Gastrocnemius medialis (tissue), 4 donors: ENCODE measurements at regions not wholly inside any gene's neighbourhood (a gene's known extent, or its start where the extent isn't known, plus 50 kb on each side); places are given as distances from the start of the nearest gene placed in this dataset.
"Not testable (repeated sequence)": the region's sequence is repeated elsewhere in the genome, so short reads cannot be mapped to it uniquely, and the experiment has no call there.

ENCODE experiments used
- ATAC-seq, 2 donors: fragments of 150-250 bp; one replicate each; pipeline ENCODE4 v1.9.1; 2016
- DNase-seq, 2 donors: peaks; one replicate each; pipeline ENCODE4 v3.0.0-alpha.2; 2019
- H3K27ac ChIP-seq, 4 donors: fragments of 200-600 bp; sonication (generic); 1 replicate in 1 of 4; 2 replicates in 3 of 4; pipeline ENCODE4 v1.5.1; 2016 to 2018; ENCODE audit warnings: mild to moderate bottlenecking in 2 of 4, moderate library complexity in 1 of 4
- H3K27me3 ChIP-seq, 3 donors: fragments of 200-600 bp; sonication (generic) in 2 of 3; 1 replicate in 1 of 3; 2 replicates in 2 of 3; pipeline versions ENCODE4 v1.5.1 to v1.6.0; 2016 to 2019; ENCODE audit warnings: mild to moderate bottlenecking in 1 of 3, moderate library complexity in 1 of 3
- H3K36me3 ChIP-seq, 2 donors: fragments of 200-600 bp; sonication (generic) in 1 of 2; one replicate each; pipeline ENCODE4 v1.5.1; 2017 to 2018
- H3K4me1 ChIP-seq, 2 donors: fragments of 200-600 bp; sonication (generic) in 1 of 2; one replicate each; pipeline ENCODE4 v1.5.1; 2016 to 2017; ENCODE audit warnings: mild to moderate bottlenecking in 2 of 2
- H3K4me3 ChIP-seq, 4 donors: fragments of 200-600 bp; sonication (generic) in 3 of 4; 1 replicate in 1 of 4; 2 replicates in 3 of 4; pipeline ENCODE4 v1.5.1; 2016 to 2019; ENCODE audit warnings: mild to moderate bottlenecking in 2 of 4
- H3K9me3 ChIP-seq, 3 donors: fragments of 200-600 bp; sonication (generic) in 2 of 3; 1 replicate in 1 of 3; 2 replicates in 2 of 3; pipeline ENCODE4 v1.5.1; 2016 to 2019
- POLR2A ChIP-seq, 2 donors: fragments of 450-650 bp; IDR thresholded peaks; one replicate each; pipeline ENCODE4 v1.6.1; 2017; ENCODE audit warnings: antibody characterized with exemption in 2 of 2, mild to moderate bottlenecking in 2 of 2, moderate library complexity in 2 of 2
- in situ Hi-C, 4 donors: fragments of 200-750 bp; cut with MboI; loops; one replicate each; pipeline versions ENCODE4 v1.15.0 to v1.8.0; 2017; ENCODE audit warnings: low sequenced_read_pairs in 4 of 4
- intact Hi-C: fragments of 100-400 bp; cut with DNase I; formaldehyde crosslinking; loops from one replicate; pipeline ENCODE4 v1.15.1; 2023; ENCODE audit warnings: low total_unique reads
- TF ChIP-seq, protein P1 (sequence below), 5 experiments: fragments of 450-650 bp in 3 of 5; fragments of 200-600 bp in 2 of 5; sonication (generic) in 2 of 5; IDR thresholded peaks in 4 of 5; conservative IDR thresholded peaks in 1 of 5; 1 replicate in 4 of 5; 2 replicates in 1 of 5; pipeline ENCODE4 v1.5.1; 2016 to 2019; ENCODE audit warnings: antibody characterized with exemption in 5 of 5, mild to moderate bottlenecking in 3 of 5, moderate library complexity in 3 of 5

- Histone ChIP-seq H3K27ac (no peak overlapping the region), H3K36me3 (no peaks in the 10 kb centered on the region), H3K4me1 (no peaks in the 10 kb centered on the region), H3K27me3 (no peaks in the 10 kb centered on the region), H3K9me3 (no peaks in the 10 kb centered on the region), H3K4me3 (no peak overlapping the region)
- TF ChIP-seq, protein P1, sequence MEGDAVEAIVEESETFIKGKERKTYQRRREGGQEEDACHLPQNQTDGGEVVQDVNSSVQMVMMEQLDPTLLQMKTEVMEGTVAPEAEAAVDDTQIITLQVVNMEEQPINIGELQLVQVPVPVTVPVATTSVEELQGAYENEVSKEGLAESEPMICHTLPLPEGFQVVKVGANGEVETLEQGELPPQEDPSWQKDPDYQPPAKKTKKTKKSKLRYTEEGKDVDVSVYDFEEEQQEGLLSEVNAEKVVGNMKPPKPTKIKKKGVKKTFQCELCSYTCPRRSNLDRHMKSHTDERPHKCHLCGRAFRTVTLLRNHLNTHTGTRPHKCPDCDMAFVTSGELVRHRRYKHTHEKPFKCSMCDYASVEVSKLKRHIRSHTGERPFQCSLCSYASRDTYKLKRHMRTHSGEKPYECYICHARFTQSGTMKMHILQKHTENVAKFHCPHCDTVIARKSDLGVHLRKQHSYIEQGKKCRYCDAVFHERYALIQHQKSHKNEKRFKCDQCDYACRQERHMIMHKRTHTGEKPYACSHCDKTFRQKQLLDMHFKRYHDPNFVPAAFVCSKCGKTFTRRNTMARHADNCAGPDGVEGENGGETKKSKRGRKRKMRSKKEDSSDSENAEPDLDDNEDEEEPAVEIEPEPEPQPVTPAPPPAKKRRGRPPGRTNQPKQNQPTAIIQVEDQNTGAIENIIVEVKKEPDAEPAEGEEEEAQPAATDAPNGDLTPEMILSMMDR (IDR thresholded peaks at IDR 0.05 in 4 of 5, conservative IDR thresholded peaks at IDR 0.05 in 1 of 5), result no peak
- TF ChIP-seq POLR2A (IDR thresholded peaks at IDR 0.05), result no peak
- intact Hi-C loops, result no loop called here
- no peak for ATAC-seq
- no peak for DNase-seq
- in situ Hi-C loops, result no loop called here
Observed at GRCh38 chr2:57022496-57022895, 838.7 kb downstream of the CCDC85A start.

- TF ChIP-seq, protein P1 (IDR thresholded peaks at IDR 0.05 in 4 of 5, conservative IDR thresholded peaks at IDR 0.05 in 1 of 5), result no peak
- TF ChIP-seq POLR2A (IDR thresholded peaks at IDR 0.05), result no peak
- Histone ChIP-seq H3K4me3 (no peak overlapping the region), H3K27me3 (no peaks in the 10 kb centered on the region), H3K27ac (no peak overlapping the region), H3K9me3 (no peaks in the 10 kb centered on the region), H3K36me3 (no peaks in the 10 kb centered on the region), H3K4me1 (no peaks in the 10 kb centered on the region)
- ATAC-seq, result no peak
- in situ Hi-C loops, result no loop called here
- DNase-seq, result no peak
- intact Hi-C loops, result no loop called here
Observed at GRCh38 chr2:57044931-57045635, 861.3 kb downstream of the CCDC85A start.

- TF ChIP-seq, protein P1 (IDR thresholded peaks at IDR 0.05 in 4 of 5, conservative IDR thresholded peaks at IDR 0.05 in 1 of 5), result no peak
- Histone ChIP-seq H3K36me3 (no peaks in the 10 kb centered on the region), H3K4me1 (no peaks in the 10 kb centered on the region), H3K4me3 (no peak overlapping the region), H3K27ac (no peak overlapping the region), H3K27me3 (no peaks in the 10 kb centered on the region), H3K9me3 (no peaks in the 10 kb centered on the region)
- ATAC-seq (no peak), DNase-seq (no peak)
- in situ Hi-C loops (no loop called here), intact Hi-C loops (no loop called here)
Observed at GRCh38 chr2:57049273-57049672, 865.5 kb downstream of the CCDC85A start.

- intact Hi-C loops (no loop called here), in situ Hi-C loops (no loop called here)
- Histone ChIP-seq H3K4me3 (no peak overlapping the region), H3K27me3 (no peaks in the 10 kb centered on the region), H3K36me3 (no peaks in the 10 kb centered on the region), H3K4me1 (no peaks in the 10 kb centered on the region), H3K27ac (no peak overlapping the region), H3K9me3 (no peaks in the 10 kb centered on the region)
- no peak for DNase-seq
- TF ChIP-seq, protein P1 (IDR thresholded peaks at IDR 0.05 in 4 of 5, conservative IDR thresholded peaks at IDR 0.05 in 1 of 5), result no peak
- TF ChIP-seq POLR2A (IDR thresholded peaks at IDR 0.05), result no peak
- no peak for ATAC-seq
Observed at GRCh38 chr2:57050007-57050406, 866.2 kb downstream of the CCDC85A start.

DNA sequence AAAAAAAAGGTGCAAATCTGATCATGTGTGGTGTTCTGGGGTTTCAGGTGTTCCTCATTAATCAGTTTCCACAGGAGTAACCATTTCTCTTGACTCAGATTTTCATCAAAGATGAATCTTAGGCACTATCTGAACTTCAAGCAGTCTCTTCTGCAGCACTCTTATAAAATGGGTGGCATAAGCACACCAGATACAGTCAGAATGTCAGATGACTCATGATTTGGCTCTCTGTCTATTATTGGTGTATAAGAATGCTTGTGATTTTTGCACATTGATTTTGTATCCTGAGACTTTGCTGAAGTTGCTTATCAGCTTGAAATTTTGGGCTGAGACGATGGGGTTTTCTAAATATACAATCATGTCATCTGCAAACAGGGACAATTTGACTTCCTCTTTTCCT is 882.5 kb downstream of the CCDC85A start:
- H3K4me3 ChIP-seq, H3K36me3 ChIP-seq, ATAC-seq, H3K27me3 ChIP-seq, in situ Hi-C loops, H3K4me1 ChIP-seq, intact Hi-C loops, DNase-seq, H3K9me3 ChIP-seq, H3K27ac ChIP-seq: not testable (repeated sequence)
